ENCODE measurements at regions not wholly inside any gene's neighbourhood (a gene's known extent, or its start where the extent isn't known, plus 50 kb on each side); places are given as distances from the start of the nearest gene placed in this dataset.
"Not testable (repeated sequence)": the region's sequence is repeated elsewhere in the genome, so short reads cannot be mapped to it uniquely, and the experiment has no call there.

DNA sequence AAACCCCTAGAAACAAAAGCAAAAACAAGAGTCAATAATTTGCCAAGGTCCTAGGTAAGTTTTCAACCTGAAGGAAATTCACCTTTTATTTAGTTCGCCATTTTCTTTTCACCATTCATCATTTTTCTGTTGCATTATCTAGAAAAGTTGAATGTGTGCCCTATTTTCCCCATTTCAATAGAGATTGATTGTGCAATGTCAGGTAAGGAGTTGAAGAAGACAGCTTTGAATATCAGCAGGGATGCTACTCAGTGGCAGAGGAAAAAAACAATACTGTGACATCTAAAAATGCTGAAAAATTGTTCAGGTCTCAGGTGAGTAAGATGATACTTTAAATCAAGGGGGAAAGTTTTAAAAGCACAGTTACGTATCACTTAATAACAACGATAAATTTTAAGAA is 813.7 kb downstream of the DTWD2 start:
- H3K36me3 Mint-ChIP-seq (ENCODE audit: low read depth) = no peaks in the 10 kb centered on the region

DNA sequence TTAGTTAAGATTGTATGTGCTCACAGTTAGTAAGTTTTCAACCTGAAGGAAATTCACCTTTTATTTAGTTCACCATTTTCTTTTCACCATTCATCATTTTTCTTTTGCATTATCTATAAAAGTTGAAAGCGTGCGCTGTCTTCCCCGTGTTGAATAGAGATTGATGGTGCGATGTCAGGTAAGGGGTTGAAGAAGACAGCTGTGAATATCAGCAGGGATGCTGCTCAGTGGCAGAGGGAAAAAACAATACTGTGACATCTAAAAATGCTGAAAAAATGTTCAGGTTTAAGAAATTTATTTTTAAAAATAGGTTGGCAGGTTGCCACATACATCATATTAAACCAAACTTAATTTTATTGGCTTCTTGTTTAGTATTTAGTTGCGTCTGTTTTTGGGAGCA is 815.0 kb downstream of the DTWD2 start:
- Mint-ChIP-seq H3K27me3 (ENCODE audit: insufficient read depth) (no peaks in the 10 kb centered on the region), H3K36me3 (ENCODE audit: low read depth) (no peaks in the 10 kb centered on the region), H3K4me1 (ENCODE audit: low read depth) (no peaks in the 10 kb centered on the region), H3K27ac (no peak overlapping the region), H3K4me3 (no peak overlapping the region), H3K9me3 (no peaks in the 10 kb centered on the region)
- DNase-seq (ENCODE audit: low spot score) = no peak
- intact Hi-C loops (cut with micrococcal nuclease) = no loop called here

More for the DNA sequence above, 813.7 kb downstream of the DTWD2 start:
- DNase-seq (ENCODE audit: low spot score) = no peak
- no peaks in the 10 kb centered on the region for H3K27me3 Mint-ChIP-seq (ENCODE audit: insufficient read depth)
- intact Hi-C loops (cut with micrococcal nuclease) = no loop called here
- H3K9me3 Mint-ChIP-seq = no peaks in the 10 kb centered on the region
- H3K4me1 Mint-ChIP-seq (ENCODE audit: low read depth) = no peaks in the 10 kb centered on the region
- no peak overlapping the region for H3K27ac Mint-ChIP-seq
- H3K4me3 Mint-ChIP-seq = no peak overlapping the region

- Mint-ChIP-seq H3K27me3 (ENCODE audit: insufficient read depth) (no peaks in the 10 kb centered on the region), H3K9me3 (no peaks in the 10 kb centered on the region), H3K36me3 (ENCODE audit: low read depth) (no peaks in the 10 kb centered on the region), H3K4me1 (ENCODE audit: low read depth) (no peaks in the 10 kb centered on the region), H3K4me3 (no peak overlapping the region), H3K27ac (no peak overlapping the region)
- no peak for DNase-seq (ENCODE audit: low spot score)
- intact Hi-C loops (cut with micrococcal nuclease) = no loop called here
Observed at GRCh38 chr5:118165619-118166018, 822.7 kb downstream of the DTWD2 start.

GRCh38 chr5:118156181-118156580 is 832.2 kb downstream of the DTWD2 start:
- Mint-ChIP-seq H3K27ac (no peak overlapping the region), H3K4me3 (no peak overlapping the region), H3K36me3 (ENCODE audit: low read depth) (no peaks in the 10 kb centered on the region), H3K27me3 (ENCODE audit: insufficient read depth) (no peaks in the 10 kb centered on the region), H3K4me1 (ENCODE audit: low read depth) (no peaks in the 10 kb centered on the region), H3K9me3 (peaks cover 7% of the 10 kb centered on the region)
- intact Hi-C loops (cut with micrococcal nuclease) = no loop called here
- no peak for DNase-seq (ENCODE audit: low spot score)

- Mint-ChIP-seq H3K4me3 (no peak overlapping the region), H3K4me1 (ENCODE audit: low read depth) (no peaks in the 10 kb centered on the region), H3K36me3 (ENCODE audit: low read depth) (no peaks in the 10 kb centered on the region), H3K27ac (no peak overlapping the region), H3K9me3 (peaks cover 6% of the 10 kb centered on the region), H3K27me3 (ENCODE audit: insufficient read depth) (no peaks in the 10 kb centered on the region)
- DNase-seq (ENCODE audit: low spot score) = no peak
- intact Hi-C loops (cut with micrococcal nuclease) = no loop called here
Observed at GRCh38 chr5:118146824-118147223, 841.5 kb downstream of the DTWD2 start.

DNA sequence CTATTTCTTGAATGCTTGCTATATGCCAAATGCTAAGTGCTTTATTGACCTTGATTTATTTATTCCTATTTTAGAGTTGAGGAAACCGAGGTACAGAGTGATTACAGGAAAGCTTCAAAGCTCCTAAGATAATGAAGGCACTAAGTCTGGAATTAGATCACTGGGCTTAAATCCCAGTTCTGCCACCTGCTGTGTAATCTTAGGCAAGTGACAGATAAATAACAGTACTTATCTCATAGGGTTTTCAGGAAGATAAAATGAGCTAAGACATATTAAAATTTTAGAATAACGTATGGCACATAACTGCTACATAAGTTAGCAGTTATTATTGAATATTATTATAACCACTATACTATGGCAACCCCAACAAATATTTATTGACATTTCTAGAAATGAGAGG is 843.8 kb downstream of the DTWD2 start:
- Mint-ChIP-seq H3K36me3 (ENCODE audit: low read depth) (no peaks in the 10 kb centered on the region), H3K9me3 (no peaks in the 10 kb centered on the region), H3K27ac (no peak overlapping the region), H3K4me3 (no peak overlapping the region), H3K4me1 (ENCODE audit: low read depth) (no peaks in the 10 kb centered on the region), H3K27me3 (ENCODE audit: insufficient read depth) (no peaks in the 10 kb centered on the region)
- intact Hi-C loops (cut with micrococcal nuclease) = no loop called here
- no peak for DNase-seq (ENCODE audit: low spot score)

DNA sequence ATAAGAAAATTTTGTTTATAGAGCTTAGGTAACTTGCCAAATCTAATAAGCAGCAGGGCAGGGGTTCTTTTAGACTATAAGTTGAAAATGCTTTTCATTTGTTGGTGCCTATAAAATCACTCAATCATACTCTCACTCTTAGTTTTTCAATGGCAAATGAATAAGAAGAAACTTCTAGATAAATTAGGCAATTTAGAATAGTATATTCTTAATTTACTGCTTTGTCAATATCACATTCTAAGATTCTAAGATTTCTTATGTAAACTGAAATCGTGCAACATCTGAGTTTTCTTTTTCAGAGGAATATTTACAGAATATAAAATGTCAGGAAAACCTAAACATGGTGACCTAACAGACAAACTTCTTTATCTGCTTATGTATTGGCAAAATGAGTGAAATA is 849.0 kb downstream of the DTWD2 start:
- Mint-ChIP-seq H3K4me3 (no peak overlapping the region), H3K27ac (no peak overlapping the region), H3K4me1 (ENCODE audit: low read depth) (no peaks in the 10 kb centered on the region), H3K9me3 (no peaks in the 10 kb centered on the region), H3K36me3 (ENCODE audit: low read depth) (no peaks in the 10 kb centered on the region), H3K27me3 (ENCODE audit: insufficient read depth) (no peaks in the 10 kb centered on the region)
- intact Hi-C loops (cut with micrococcal nuclease) = no loop called here
- no peak for DNase-seq (ENCODE audit: low spot score)

DNA sequence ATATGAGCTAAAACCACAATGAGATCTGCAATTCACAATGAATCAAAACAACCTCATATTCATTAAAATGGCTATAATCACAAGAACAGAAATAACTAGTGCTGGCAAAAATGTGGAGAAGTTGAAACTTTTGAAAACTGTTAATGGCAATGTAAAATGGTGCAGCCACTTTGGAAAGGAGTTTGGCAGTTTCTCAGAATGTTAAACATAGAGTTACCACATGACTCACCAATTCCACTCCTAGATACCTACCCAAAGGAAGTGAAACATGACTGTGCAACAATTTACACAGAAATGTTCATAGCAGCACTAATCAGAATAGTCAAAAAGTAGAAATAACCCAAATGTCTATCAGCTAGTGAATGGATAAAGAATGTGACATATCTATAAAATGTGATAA is 862.2 kb downstream of the DTWD2 start:
- H3K36me3 Mint-ChIP-seq (ENCODE audit: low read depth) = no peaks in the 10 kb centered on the region

DNA sequence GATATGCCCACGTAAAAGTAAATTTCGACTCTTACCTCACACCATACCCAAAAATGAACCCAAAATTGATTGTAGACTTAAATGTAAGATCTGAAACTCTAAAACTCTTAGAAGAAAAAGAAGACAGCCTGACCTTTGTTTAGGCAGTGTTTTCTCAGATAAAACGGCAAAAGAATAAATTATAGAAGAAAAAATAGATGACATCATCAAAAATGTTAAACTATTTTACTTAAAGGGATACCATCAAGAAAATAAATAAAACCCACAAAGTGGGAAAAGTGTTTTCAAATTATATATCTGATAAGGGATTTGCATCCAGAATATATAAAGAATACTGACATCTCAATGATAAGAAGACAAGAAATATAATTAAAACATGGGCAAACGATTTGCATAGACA is 862.7 kb downstream of the DTWD2 start:
- H3K4me1 Mint-ChIP-seq (ENCODE audit: low read depth) = no peaks in the 10 kb centered on the region
- intact Hi-C loops (cut with micrococcal nuclease) = no loop called here
- H3K36me3 Mint-ChIP-seq (ENCODE audit: low read depth) = no peaks in the 10 kb centered on the region
- no peak overlapping the region for H3K27ac Mint-ChIP-seq
- H3K9me3 Mint-ChIP-seq = no peaks in the 10 kb centered on the region
- no peaks in the 10 kb centered on the region for H3K27me3 Mint-ChIP-seq (ENCODE audit: insufficient read depth)
- H3K4me3 Mint-ChIP-seq = no peak overlapping the region
- DNase-seq (ENCODE audit: low spot score) = no peak

More for the DNA sequence above, 862.2 kb downstream of the DTWD2 start:
- Mint-ChIP-seq H3K4me3 (no peak overlapping the region), H3K27me3 (ENCODE audit: insufficient read depth) (no peaks in the 10 kb centered on the region), H3K27ac (no peak overlapping the region), H3K4me1 (ENCODE audit: low read depth) (no peaks in the 10 kb centered on the region), H3K9me3 (no peaks in the 10 kb centered on the region)
- intact Hi-C loops (cut with micrococcal nuclease) = no loop called here
- DNase-seq (ENCODE audit: low spot score) = no peak

GRCh38 chr5:118121258-118121657 is 867.1 kb downstream of the DTWD2 start:
- Mint-ChIP-seq H3K9me3 (no peaks in the 10 kb centered on the region), H3K4me1 (ENCODE audit: low read depth) (no peaks in the 10 kb centered on the region), H3K27ac (no peak overlapping the region), H3K27me3 (ENCODE audit: insufficient read depth) (no peaks in the 10 kb centered on the region), H3K36me3 (ENCODE audit: low read depth) (no peaks in the 10 kb centered on the region), H3K4me3 (no peak overlapping the region)
- no peak for DNase-seq (ENCODE audit: low spot score)
- intact Hi-C loops (cut with micrococcal nuclease) = no loop called here

GRCh38 chr5:118115791-118116190 is 872.6 kb downstream of the DTWD2 start:
- H3K4me3 Mint-ChIP-seq = no peak overlapping the region

DNA sequence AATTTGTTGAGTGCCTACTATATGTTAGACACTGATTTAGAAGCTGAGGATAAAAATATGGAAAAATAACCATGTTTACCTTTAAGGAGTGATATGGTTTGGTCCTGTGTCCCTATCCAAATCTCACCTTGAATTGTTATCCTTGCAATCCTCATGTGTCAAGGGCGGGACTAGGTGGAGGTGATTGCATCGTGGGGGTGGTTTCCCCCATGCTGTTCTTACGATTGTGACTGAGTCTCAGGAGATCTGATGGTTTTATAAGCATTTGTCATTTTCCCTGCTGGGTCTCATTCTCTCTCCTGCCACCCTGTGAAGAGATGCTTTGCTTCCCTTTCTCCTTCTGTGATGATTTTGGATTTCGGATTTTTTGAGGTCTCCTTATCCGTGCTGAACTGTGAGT is 876.4 kb downstream of the DTWD2 start:
- Mint-ChIP-seq H3K9me3 (no peaks in the 10 kb centered on the region), H3K4me1 (ENCODE audit: low read depth) (no peaks in the 10 kb centered on the region), H3K27ac (no peak overlapping the region), H3K4me3 (no peak overlapping the region), H3K36me3 (ENCODE audit: low read depth) (no peaks in the 10 kb centered on the region), H3K27me3 (ENCODE audit: insufficient read depth) (no peaks in the 10 kb centered on the region)
- intact Hi-C loops (cut with micrococcal nuclease) = no loop called here
- DNase-seq (ENCODE audit: low spot score) = no peak

More at GRCh38 chr5:118115791-118116190, 872.6 kb downstream of the DTWD2 start:
- intact Hi-C loops (cut with micrococcal nuclease) = no loop called here
- no peak for DNase-seq (ENCODE audit: low spot score)
- no peak overlapping the region for H3K27ac Mint-ChIP-seq
- no peaks in the 10 kb centered on the region for H3K27me3 Mint-ChIP-seq (ENCODE audit: insufficient read depth)
- H3K36me3 Mint-ChIP-seq (ENCODE audit: low read depth) = no peaks in the 10 kb centered on the region
- H3K4me1 Mint-ChIP-seq (ENCODE audit: low read depth) = no peaks in the 10 kb centered on the region
- no peaks in the 10 kb centered on the region for H3K9me3 Mint-ChIP-seq

- H3K27me3 Mint-ChIP-seq (ENCODE audit: insufficient read depth); H3K36me3 Mint-ChIP-seq (ENCODE audit: low read depth); H3K4me1 Mint-ChIP-seq (ENCODE audit: low read depth); H3K27ac Mint-ChIP-seq; intact Hi-C loops (cut with micrococcal nuclease); DNase-seq (ENCODE audit: low spot score); H3K4me3 Mint-ChIP-seq; H3K9me3 Mint-ChIP-seq: not testable (repeated sequence)
Observed at GRCh38 chr5:118107246-118107645, 881.1 kb downstream of the DTWD2 start.

GRCh38 chr5:118098716-118099115 is 889.6 kb downstream of the DTWD2 start:
- no peak overlapping the region for H3K27ac Mint-ChIP-seq
- no peaks in the 10 kb centered on the region for H3K9me3 Mint-ChIP-seq
- DNase-seq (ENCODE audit: low spot score) = no peak
- no peak overlapping the region for H3K4me3 Mint-ChIP-seq
- H3K4me1 Mint-ChIP-seq (ENCODE audit: low read depth) = no peaks in the 10 kb centered on the region
- intact Hi-C loops (cut with micrococcal nuclease) = no loop called here
- no peaks in the 10 kb centered on the region for H3K27me3 Mint-ChIP-seq (ENCODE audit: insufficient read depth)
- H3K36me3 Mint-ChIP-seq (ENCODE audit: low read depth) = no peaks in the 10 kb centered on the region
